Stimulated activated naive CD4-positive, alpha-beta T cell treated with Interleukin-2 at 50 U/mL for 16 hours (primary cell): ENCODE measurements at regions not wholly inside any gene's neighbourhood (a gene's known extent, or its start where the extent isn't known, plus 50 kb on each side); places are given as distances from the start of the nearest gene placed in this dataset.
"Not testable (repeated sequence)": the region's sequence is repeated elsewhere in the genome, so short reads cannot be mapped to it uniquely, and the experiment has no call there.

ENCODE experiments used
- DNase-seq: peaks from one replicate; lab custom pipeline; 2025; lab: John Stamatoyannopoulos, UW

DNA sequence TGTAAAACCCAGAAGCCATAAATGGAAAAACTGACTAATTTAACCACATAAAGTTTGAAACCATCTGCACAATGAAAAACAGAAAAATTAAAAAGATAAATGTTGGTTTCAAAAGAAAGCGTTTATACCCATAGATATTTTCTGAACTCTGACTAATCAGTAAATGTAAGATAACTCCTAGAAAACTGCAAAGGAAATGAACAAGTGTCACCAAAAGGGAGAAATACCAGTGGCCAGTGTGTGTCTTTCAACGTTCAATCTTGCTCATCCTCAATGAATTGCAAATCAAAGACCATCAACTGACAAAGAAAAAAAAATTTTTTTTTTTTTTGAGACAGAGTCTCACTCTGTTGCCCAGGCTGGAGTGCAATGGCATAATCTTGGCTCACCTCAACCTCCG, 180.1 kb downstream of the SYK start:
- no peak for DNase-seq

DNA sequence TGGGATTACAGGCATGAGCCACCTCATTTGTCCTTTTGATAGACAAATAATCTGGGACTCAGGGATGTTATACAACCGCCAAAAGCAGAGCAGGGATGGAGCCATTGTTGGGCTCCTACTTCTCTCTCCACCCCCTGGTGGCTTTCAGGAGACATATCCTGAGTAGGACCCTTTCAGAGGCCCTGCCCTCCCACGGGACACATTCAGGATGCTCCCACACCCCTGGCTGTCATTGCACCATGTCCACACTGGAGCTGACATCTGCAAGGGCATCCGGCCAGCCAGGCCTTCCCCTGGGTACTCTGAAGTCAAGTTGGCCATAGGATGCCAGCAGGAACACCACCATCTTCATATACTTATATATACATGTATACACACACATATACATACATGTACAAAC, 181.8 kb downstream of the SYK start:
- DNase-seq: no peak

DNA sequence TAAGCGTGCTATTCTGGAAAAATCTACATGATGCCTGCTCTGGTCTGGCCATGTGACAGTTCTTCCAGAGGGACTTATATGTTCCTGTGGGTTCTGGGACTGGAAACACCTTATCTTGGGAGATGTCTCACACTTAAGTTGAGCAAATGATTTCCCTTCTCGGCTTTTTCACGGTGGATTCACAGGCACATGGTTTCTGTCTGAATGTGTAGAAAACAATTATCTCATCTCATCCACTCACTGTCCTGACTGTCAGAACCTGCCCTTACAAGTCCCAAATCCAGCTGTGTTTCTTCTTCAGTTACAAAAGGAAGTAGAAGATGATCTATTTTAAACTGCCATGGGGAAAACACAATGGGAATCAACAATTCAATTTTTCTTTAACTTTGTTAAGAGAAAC, 184.0 kb downstream of the SYK start:
- DNase-seq: no peak

DNA sequence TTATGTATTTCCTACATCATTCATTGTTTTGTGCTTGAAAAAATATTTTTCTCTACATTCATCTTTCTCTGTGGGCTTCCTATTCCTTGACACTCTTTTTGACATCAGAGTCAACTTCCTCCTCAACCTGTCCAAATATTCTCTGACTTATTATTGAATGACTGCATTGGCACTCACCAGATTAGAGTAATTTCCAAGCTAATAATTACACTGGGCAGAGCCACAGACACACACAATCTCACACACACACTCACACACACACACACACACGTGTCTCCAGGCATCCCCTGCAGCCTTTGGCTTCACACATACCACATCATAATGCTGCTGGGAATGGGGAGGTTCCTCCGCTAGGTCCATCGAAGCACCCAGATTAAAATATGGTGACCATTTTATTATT, 184.5 kb downstream of the SYK start:
- no peak for DNase-seq

DNA sequence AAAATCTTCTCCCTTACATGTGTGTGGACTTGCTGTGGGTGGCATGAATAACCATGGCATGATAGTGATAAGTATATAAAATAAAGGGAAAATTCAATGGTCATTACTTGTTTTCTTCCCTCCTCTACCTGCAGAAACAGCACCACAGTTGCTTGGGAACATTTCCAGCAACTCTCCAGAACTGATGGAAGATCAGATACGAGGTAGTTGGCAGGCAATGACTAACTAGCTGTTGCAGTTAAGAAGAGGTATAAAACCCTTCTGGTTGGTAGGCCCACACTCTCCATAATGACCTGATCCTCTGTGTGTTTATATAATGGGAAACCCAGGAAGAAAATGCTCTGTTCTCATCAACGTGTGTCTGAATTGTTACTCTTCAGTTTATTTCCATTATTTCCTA, 185.9 kb downstream of the SYK start:
- DNase-seq: no peak

DNA sequence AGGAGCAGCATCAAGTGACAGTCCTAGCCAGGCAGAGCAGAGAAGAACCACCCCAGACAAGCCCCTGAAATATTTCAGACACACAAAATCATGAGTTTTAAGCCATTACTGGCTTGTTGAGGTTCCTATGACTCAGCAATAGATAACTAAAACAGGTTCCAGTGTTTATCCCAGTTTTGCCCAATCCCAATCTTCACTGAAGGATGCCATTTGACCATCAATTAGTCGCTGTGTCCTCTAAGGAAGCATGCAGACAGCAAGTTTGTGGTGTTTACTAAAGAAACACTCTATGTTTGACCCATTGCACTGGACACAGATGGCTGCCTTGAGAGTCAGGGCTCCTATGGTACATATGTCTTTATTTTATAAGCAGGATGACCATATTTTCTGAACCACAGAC, 186.7 kb downstream of the SYK start:
- no peak for DNase-seq

DNA sequence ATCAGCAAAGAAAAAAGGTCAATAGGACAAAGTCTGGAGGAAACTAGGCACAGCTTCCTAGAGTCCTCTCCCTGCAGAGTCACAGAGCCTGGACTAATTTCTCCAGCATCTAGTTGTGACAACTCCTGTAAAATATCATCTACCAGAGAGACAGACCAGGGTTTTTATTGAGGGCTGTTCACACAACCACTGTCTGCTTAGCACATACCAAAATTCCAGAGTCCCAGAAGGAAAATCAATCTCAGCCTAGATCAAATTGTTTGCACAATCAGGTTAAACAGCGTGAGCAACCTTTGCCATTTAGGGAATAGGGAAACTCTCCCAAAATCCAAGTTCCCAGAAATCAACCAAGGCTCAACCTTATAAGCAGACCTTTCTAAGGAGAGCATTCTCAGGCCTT, 190.3 kb downstream of the SYK start:
- DNase-seq: no peak

DNA sequence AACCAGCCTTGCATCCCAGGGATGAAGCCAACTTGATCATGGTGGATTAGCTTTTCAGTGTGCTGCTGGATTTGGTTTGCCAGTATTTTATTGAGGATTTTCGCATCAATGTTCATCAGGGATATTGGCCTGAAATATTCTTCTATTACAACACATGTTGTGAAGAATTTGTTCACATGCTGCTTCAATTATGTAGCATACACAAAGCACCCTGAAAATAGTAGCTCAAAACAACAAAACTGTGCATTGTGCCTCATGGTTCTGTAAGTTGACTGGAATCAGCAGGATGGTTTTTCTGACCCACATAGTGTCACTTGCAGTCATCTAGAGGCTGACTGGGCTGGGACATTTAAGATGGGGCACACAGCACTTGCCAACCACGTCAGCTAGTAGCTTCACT, 193.9 kb downstream of the SYK start:
- no peak for DNase-seq

DNA sequence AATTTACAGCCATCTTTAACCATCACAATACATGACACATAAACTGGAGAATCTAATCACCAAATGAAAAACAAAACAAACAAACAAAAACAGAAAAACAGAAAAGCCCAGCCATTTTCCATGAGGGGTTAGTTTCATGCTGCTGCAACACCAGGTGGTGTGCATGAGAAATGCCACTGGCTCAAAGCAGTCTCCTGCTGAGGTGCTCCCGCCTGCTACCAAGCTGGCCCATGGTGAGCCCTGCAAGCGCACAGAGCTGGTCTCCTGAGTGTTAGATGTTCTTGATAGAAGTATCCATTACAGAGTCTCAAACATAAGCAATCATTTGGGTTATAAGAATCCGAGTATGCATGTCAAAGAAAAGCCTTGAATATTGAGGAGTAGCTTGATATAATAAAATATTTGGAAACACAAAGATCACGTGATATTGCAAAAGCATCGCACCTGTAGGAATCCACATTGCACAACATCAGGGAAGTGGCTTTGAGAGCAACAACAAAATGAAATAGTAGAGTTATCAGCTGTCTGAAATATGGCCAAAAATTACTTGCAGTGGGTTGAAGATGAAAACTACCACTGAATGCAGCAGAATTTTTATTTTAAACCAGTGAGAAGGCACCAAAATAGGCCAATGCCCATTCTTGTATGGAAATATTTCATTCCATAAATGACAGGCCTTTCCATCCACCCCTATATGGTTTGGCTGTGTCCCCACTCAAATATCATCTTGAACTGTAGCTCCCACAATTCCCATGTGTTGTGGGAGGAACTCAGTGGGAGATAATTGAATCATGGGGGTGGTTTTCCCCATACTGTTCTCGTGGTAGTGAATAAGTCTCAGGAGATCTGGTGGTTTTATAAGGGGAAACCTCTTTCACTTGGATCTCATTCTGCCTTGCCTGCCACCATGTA, 194.8 kb downstream of the SYK start:
- DNase-seq: no peak

DNA sequence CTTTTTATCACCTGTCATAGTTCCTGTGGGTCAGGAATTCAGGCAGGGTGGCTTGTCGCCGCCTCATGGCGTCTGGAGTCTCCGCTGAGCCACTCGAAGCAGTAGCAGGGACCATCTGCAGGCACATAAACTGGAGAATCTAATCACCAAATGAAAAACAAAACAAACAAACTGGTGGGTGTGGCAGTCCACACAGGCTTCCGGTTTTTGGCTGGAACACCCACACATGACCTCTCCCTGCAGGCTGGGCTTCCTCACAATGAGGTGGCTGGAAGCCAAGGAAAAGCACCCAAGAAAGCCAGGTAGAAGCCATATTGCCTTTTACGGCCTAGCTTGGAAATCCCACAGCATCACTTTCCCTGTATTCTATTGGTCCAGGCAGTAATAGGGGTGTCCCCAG, 197.0 kb downstream of the SYK start:
- DNase-seq: no peak

DNA sequence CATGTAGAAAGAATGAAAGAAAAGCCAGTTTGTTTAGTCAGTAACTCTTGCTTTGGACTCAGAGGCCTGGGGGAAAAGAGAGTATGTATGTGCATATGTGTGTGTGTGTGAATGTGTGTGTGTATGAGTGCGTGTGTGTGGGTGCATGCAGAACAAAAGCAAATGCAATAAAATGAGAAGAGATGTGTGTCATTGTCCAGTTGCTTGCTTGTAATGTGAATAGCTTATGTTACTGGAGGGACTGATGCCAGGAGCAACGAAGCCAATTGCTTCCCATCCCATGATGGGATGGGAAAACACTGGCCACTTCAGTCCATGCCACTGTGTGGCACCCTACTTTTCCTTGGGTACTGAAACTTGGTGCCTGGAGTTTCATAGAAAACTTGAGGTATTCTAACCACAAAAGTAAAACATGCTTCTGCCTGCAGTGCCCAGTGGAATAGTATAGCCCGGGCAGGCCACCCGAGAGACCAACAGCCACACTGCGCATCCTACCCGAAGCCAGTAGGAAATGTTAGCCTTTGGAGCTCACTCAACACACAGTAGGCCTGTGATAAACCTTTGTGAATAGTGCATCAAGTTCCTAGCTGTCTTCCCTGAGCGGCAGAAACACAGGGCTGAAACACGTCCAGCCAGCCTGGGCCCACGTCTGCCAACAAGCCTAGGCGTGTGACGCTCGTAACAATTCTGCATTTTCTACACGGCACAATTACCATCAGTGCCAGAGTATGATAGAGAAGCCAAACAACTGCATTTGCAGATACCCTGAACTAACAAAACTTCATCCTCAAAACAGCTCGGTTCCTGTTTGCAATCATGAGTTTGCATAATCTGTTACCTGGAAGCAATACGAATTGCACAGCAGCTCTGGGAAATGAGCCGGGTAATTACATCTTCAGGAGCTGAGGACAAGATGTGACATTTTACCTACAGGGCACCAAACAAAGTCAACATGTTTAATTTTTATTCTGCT, 198.1 kb downstream of the SYK start:
- no peak for DNase-seq

DNA sequence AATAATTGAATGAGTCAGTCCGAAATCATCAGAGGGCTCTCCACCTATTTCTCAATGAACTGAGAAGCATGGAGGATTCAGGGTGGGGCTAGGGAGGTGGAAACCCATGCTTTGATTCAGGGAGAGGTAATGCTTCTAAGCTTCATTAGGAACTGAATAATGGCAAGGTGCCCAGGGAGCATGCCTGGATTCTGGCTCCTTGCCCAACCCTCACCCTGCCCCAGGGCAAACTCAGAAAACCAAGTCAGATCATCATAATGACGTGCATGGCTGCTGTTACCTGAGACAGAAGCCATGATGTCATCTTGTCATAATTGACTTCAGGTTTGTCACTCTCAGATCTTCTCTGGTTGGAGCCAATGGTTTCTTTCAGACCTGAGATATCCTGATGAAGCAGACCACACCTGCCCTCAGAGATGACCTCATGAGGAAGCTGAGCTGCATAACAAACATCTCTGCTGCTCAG, 199.6 kb downstream of the SYK start:
- DNase-seq: no peak

DNA sequence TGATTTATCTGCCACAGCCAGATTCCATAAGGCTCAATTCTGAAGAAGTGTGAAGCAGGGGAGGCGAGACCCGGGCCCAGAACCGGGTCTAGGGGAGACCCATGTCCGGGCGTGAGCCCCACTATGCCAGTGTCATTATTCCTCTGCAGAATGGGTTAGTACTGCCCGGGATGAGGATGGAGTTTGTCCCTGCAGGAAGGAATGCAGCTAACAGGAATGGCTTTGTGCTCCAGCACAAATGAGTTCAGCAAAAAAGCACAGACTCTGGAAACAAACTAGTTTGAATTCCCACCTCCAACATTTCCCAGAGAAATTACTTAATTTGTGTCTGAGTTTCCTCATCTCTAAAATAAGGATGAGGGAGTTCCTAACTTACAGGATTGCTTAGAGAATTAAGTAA, 202.9 kb downstream of the SYK start:
- no peak for DNase-seq

DNA sequence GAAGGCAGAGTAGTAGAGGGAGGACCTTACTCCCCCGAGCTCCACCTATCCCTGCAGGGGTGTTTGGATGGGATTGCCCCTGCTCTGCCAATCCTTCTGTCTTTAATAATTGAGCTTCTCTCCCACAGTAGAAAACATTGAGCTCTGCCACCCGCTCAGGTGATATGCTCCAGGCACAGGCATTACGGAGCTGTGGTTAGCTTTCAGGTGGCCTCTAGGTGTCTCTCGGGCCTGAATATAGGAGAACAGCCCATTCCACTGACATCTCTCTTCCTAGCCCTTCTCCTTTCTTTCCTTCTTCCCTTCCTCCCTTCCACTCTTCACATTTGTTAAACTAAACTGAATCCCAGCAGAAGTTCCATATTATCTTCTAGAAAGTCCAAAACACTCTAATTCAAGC, 203.4 kb downstream of the SYK start:
- no peak for DNase-seq

DNA sequence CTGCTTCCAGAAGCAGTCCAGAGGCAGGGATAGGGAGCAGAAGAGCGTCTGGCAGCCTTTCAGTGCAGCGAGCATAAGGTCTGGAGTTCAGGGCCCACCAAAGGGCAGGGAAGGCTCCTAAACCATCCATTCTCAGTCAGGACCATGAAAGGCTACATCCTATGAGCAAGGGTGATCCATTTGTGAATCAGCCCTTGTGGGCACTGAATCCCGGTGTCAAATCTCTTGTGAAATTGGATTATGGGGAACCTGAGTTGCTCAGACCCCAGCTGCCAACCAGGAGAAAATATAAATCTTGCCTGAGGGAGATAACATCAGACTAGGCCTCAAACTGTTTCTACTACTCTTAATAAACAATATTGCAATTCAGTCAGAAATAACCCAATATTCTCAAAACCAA, 204.4 kb downstream of the SYK start:
- DNase-seq: no peak

DNA sequence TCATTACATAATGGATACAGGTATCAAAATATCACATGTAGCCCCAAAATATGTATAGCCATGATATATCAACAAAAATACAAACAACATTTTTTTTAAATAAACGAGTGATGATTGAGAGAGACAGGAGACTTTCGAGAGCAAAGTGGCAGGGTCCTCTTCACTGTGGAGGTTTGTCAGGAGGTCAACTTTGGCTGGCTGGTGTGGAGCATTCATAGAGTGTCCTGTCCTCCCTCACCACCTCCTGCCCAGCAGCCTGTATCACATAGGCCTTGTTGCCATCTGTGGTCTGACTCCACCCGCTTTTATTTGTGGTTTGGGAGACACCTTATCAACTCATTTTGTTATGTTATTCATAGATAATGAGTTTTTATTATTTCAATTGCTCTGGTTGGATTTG, 206.9 kb downstream of the SYK start:
- DNase-seq: no peak

DNA sequence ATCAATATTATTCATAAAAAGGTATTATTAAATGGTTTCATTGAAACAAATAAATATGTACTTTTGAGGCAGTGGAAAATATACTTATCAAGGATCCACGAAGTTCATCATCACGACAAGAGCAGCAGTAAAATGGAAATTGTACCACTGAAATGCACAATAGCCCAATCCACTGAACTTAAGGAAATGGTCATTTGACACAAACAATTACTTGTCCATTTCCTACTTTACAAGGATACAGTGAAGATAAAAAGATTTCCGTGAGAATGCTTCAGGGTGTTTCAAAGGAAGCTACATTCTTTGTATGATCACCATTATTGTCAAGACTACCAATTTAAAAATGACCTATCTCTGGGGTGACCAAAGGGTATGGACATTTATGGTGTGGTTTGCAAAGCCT, 210.3 kb downstream of the SYK start:
- DNase-seq: no peak

DNA sequence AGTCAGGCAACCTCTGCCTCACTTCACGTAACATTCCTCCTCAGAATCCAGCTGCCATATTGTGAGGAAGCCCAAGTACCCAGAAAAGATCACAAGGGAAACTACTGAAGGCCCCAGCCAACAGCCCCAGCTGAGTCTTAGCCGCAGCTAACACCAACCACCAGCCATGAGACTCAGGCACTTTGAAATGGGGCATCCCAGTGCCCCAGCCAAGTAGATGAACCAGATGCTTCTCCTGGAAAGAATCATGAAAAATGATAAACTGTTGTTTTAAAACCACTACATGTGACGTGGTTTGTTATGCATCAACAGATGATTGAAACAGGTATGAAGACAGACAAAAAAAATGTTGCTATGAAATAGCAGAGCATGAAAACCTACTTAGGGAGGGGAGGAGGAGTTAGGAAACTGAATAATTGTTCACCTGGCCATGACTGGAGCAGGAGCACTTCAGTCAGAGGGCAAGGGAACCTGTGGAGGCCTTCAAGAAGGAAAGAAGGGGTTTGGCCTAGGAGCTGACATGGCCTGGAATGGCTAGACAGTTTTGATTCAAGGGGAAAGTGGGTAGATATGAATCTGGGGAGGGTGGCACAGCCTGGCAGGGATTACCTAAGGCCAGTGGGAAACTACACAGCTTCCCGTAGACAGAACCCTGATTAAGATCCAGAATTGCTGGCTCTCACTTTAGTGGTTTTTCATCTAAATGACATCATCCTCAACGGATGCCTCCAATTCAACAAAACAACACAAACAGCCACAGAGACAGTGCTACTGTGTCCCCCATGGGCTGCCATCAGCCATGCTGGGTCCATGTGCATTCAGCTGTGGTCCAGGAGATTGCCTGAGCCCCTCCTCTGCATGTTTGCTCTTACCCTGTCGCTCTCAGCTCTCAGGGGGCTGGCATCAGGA, 211.6 kb downstream of the SYK start:
- DNase-seq: no peak

DNA sequence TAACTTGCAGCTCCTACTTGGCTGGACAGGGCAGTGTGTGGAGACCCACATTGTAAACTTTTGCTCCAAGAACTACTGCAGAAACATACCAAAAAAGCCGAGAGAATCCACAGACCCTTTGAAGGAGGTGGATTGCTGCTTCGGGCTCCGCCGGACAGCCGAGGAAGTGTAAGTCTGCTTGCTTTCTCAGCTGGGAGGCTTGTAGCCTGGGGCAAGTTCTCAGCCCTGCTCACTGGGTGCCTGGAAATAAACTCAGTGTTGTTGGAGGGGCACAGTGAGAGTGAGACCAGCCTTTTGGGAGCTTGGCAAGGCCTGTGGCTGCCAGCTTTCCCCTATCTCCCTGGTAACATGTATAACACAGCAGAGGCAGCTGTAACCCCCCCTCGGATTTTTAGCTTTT, 215.6 kb downstream of the SYK start:
- DNase-seq: no peak

DNA sequence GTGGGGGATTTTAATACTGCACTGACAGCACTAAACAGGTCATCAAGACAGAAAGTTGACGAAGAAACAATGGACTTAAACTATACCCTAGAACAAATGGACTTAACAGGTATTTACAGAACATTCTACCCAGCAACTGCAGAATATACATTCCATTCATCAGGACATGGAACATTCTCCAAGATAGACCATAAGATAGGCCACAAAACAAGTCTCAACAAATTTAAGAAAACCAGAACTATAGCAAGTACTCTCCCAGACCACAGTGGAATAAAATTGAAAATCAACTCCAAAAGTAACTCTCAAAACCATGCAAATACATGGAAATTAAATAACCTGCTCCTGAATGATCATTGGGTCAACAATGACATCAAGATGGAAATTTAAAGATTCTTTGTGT, 218.3 kb downstream of the SYK start:
- DNase-seq: not testable (repeated sequence)

DNA sequence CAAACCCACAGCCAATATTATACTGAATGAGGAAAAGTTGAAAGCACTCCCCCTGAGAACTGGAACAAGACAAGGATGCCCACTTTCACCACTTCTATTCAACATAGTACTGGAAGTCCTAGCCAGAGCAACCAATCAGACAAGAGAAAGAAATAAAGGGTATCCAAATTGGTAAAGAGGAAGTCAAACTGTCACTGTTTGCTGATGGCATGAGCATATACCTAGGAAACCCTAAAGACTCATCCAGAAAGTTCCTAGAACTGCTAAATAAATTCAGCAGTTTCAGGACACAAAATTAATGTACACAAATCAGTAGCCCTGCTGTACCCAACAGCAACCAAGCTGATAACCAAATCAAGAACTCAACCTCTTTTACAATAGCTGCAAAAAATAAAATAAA, 220.0 kb downstream of the SYK start:
- DNase-seq: not testable (repeated sequence)

DNA sequence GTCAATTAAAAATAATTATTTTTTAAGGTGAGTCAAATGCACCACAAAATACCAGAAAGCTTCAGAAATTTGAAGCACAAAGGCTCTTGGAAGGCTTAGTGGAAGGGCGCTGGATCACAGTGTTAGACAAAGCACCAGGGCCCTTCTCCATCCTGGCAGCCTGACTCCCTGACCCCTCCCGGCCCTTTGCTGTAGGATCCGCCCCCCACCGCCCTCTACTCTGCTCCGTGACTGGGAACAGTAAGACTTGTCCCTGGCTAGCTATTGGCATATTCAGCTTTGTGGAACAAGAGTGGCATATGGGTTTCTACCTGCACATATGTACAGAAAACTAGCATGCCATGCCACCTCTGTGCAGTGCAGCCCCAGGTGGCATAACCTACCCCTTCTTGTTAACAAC, 222.1 kb downstream of the SYK start:
- no peak for DNase-seq
